Heart left ventricle (tissue), 13 donors: ENCODE measurements at regions not wholly inside any gene's neighbourhood (a gene's known extent, or its start where the extent isn't known, plus 50 kb on each side); places are given as distances from the start of the nearest gene placed in this dataset.

Source experiments
- POLR2A ChIP-seq, 2 donors: fragments of 450-650 bp; IDR thresholded peaks; one replicate each; pipeline ENCODE4 v1.6.1; 2017; ENCODE audit warnings: antibody characterized with exemption in 2 of 2, mild to moderate bottlenecking in 2 of 2, moderate library complexity in 2 of 2
- TF ChIP-seq, protein P1 (sequence below), 12 donors: fragments of 200-600 bp; sonication (generic) in 4 of 12; IDR thresholded peaks; one replicate each; pipeline versions ENCODE4 v1.5.0 to v1.8.0; 2018 to 2022; ENCODE audit warnings: antibody characterized with exemption in 12 of 12, mild to moderate bottlenecking in 5 of 12
- donor health status: ischemic (EF 13 %, LVEDD 7.1; RV severe dilation, severe dysfunction).
- donor health status: DM: no; HTN: yes; CAD: no.
- donor health status: DM: no; HTN: no; CAD: no.
- donor health status: ischemic (EF 25% LVEDD 6.9; RV normal size, moderate dysfunction).
- donor health status: ischemic (EF 25% LVEDD 5.7; RV mildly dilated, moderate dysfunction).
- donor health status: ischemic (EF 35%, LVEDD 5.7; RV mildly dilated, moderate dysfunction).
- donor health status: nonischemic (EF 11% LVEDD 7.7; RV severe dilation, severe dysfunction).
- donor health status: DM: yes; HTN: yes; CAD: no.
- donor health status: PGD.
- donor health status: ischemic (EF 29% LVEDD 5.4; RV normal size, mild dysfunction).
- donor health status: nonischemic (EF 23%, LVEDD 6.1; RV moderate dilation, normal function).

DNA sequence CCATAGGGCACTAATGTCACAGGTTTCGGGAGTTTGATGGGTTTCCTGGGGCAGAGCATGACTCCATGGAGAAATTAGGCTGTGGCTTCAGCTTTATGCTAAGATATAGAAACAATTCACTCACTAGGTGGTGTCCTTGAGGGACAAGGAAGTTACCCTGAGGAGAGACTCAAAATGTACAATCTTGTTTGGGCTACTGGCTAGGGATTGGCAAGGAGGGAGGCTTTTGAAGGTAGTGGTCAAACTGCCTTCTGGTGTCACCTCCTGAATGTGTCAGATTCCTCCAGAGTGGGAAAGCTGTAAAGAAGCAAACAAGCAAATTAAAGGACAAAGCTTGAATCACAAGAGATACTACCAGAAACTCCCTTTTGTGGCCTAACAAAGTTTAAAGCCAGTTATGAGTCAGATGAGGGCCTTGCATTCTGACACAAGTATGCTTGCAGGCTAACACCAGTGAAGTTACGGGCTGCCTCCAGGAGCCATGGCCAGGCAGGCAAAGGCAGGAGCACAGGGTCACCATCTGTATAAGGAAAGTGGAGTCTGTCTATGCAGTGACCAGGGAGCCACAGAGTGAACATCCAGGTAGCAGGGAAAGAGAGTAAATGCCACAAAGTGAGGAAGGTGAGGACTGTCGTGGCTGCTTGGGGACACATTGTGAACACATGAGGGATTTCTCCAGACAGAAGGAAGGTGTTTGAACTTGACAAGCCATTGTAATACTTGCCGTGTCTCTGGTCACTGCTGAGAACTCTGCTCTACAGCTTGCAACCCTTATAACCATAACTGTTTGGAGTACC is 107.7 kb upstream of the DTNBP1 start:
- TF ChIP-seq, protein P1, sequence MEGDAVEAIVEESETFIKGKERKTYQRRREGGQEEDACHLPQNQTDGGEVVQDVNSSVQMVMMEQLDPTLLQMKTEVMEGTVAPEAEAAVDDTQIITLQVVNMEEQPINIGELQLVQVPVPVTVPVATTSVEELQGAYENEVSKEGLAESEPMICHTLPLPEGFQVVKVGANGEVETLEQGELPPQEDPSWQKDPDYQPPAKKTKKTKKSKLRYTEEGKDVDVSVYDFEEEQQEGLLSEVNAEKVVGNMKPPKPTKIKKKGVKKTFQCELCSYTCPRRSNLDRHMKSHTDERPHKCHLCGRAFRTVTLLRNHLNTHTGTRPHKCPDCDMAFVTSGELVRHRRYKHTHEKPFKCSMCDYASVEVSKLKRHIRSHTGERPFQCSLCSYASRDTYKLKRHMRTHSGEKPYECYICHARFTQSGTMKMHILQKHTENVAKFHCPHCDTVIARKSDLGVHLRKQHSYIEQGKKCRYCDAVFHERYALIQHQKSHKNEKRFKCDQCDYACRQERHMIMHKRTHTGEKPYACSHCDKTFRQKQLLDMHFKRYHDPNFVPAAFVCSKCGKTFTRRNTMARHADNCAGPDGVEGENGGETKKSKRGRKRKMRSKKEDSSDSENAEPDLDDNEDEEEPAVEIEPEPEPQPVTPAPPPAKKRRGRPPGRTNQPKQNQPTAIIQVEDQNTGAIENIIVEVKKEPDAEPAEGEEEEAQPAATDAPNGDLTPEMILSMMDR (IDR thresholded peaks at IDR 0.05), result peak in 2 of 12 donors; percentile 18 to 19
- TF ChIP-seq POLR2A (IDR thresholded peaks at IDR 0.05), result no peak
